SU-DHL-6 (cell line): ENCODE measurements at regions not wholly inside any gene's neighbourhood (a gene's known extent, or its start where the extent isn't known, plus 50 kb on each side); places are given as distances from the start of the nearest gene placed in this dataset.

Experiments used
- H2AFZ ChIP-seq: fragments of 200-600 bp; sonication (generic); 2 replicates; pipeline ENCODE4 v1.6.1; 2014; ENCODE audit warnings: low read depth, mild to moderate bottlenecking, moderate library complexity, mixed read lengths, antibody characterized with exemption, low read length; ENCODE audit not compliant: severe bottlenecking
- H3F3A ChIP-seq: fragments of 200-600 bp; shearing (Covaris generic); 2 replicates; pipeline ENCODE4 v1.6.0; 2016; ENCODE audit warnings: antibody characterized with exemption, mild to moderate bottlenecking; ENCODE audit not compliant: insufficient read depth
- H3K27ac ChIP-seq: fragments of 200-600 bp; sonication (generic); 2 replicates; pipeline ENCODE4 v1.5.1; 2016; ENCODE audit warnings: low read depth, mild to moderate bottlenecking, low read length, moderate library complexity, mixed read lengths
- H3K27me3 ChIP-seq: fragments of 200-600 bp; sonication (generic), shearing (Covaris generic); 2 replicates; pipeline ENCODE4 v1.6.0; 2014; ENCODE audit warnings: mild to moderate bottlenecking, low read length
- H3K36me3 ChIP-seq: fragments of 200-600 bp; sonication (generic); 2 replicates; pipeline ENCODE4 v1.6.1; 2014; ENCODE audit warnings: mild to moderate bottlenecking, low read length, mixed read lengths
- H3K4me2 ChIP-seq: fragments of 300-600, 200-600 bp; shearing (Covaris generic), sonication (generic); 2 replicates; pipeline ENCODE4 v1.6.0; 2014; ENCODE audit warnings: low read length, low read depth, mild to moderate bottlenecking; ENCODE audit not compliant: poor library complexity, severe bottlenecking
- H3K4me3 ChIP-seq: fragments of 200-600 bp; sonication (generic); 2 replicates; pipeline ENCODE4 v1.5.1; 2014; ENCODE audit warnings: antibody characterized with exemption, low read length, mild to moderate bottlenecking, mixed read lengths; ENCODE audit not compliant: insufficient read depth, poor library complexity, severe bottlenecking
- H3K79me2 ChIP-seq: fragments of 200-600 bp; sonication (generic); 2 replicates; pipeline ENCODE4 v1.6.1; 2014; ENCODE audit warnings: mild to moderate bottlenecking, low read length, moderate library complexity; ENCODE audit not compliant: insufficient read depth
- H3K9ac ChIP-seq: fragments of 200-600 bp; sonication (generic); 2 replicates; pipeline ENCODE4 v1.7.0; 2014; ENCODE audit warnings: mild to moderate bottlenecking, low read length
- H3K9me2 ChIP-seq: fragments of 200-600 bp; sonication (generic); replicated peaks from 2 replicates; pipeline ENCODE4 v1.6.1; 2014; ENCODE audit warnings: low read length; ENCODE audit not compliant: insufficient read depth
- H3K9me3 ChIP-seq: fragments of 200-600 bp; sonication (generic); 2 replicates; pipeline ENCODE4 v1.6.1; 2014; ENCODE audit warnings: low read length, mixed read lengths; ENCODE audit not compliant: insufficient read depth
- H4K20me1 ChIP-seq: fragments of 200-600 bp; sonication (generic); 2 replicates; pipeline ENCODE4 v1.6.1; 2014; ENCODE audit warnings: low read depth, mild to moderate bottlenecking, antibody characterized with exemption, low read length, moderate library complexity, mixed read lengths
- EZH2phosphoT487 ChIP-seq: fragments of 200-600 bp; sonication (generic), shearing (Covaris generic); conservative IDR thresholded peaks from 2 replicates; pipeline ENCODE4 v1.6.1; 2018; ENCODE audit warnings: mild to moderate bottlenecking, antibody characterized with exemption, low read length, moderate library complexity, mixed read lengths
- TF ChIP-seq, protein P1 (sequence below): fragments of 200-600 bp; sonication (generic); IDR thresholded peaks from one replicate; pipeline ENCODE4 v1.5.1; 2017; ENCODE audit warnings: antibody characterized with exemption, mild to moderate bottlenecking, low read length, moderate library complexity; ENCODE audit not compliant: insufficient read depth, poor library complexity, severe bottlenecking

DNA sequence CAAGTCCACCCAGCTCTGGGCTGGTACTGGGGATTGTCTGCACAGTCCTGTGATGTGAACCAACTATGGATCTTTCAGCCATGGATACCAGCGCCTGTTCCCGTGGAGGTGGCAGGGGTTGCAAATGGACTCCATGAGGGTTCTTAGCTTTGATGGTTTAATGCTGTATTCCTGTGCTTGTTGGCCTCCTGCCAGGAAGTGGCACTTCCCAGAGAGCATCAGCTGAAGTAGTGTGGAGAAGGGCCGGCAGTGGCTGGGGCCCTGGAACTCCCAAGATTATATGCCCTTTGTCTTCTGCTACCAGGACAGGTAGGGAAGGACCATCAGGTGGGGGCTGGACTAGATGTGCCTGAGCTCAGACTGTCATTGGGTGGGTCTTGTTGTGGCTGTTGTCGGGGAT, 1104.8 kb upstream of the COX7C start:
- no peaks in the 10 kb centered on the region for H3K9me2 ChIP-seq
- H3K4me3 ChIP-seq, result no peak overlapping the region
- TF ChIP-seq EZH2phosphoT487, result no peak
- TF ChIP-seq, protein P1, sequence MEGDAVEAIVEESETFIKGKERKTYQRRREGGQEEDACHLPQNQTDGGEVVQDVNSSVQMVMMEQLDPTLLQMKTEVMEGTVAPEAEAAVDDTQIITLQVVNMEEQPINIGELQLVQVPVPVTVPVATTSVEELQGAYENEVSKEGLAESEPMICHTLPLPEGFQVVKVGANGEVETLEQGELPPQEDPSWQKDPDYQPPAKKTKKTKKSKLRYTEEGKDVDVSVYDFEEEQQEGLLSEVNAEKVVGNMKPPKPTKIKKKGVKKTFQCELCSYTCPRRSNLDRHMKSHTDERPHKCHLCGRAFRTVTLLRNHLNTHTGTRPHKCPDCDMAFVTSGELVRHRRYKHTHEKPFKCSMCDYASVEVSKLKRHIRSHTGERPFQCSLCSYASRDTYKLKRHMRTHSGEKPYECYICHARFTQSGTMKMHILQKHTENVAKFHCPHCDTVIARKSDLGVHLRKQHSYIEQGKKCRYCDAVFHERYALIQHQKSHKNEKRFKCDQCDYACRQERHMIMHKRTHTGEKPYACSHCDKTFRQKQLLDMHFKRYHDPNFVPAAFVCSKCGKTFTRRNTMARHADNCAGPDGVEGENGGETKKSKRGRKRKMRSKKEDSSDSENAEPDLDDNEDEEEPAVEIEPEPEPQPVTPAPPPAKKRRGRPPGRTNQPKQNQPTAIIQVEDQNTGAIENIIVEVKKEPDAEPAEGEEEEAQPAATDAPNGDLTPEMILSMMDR, result no peak
- H4K20me1 ChIP-seq, result no peaks in the 10 kb centered on the region
- no peaks in the 10 kb centered on the region for H3K36me3 ChIP-seq
- no peak overlapping the region for H2AFZ ChIP-seq
- no peaks in the 10 kb centered on the region for H3K27me3 ChIP-seq
- no peak overlapping the region for H3K27ac ChIP-seq
- no peaks in the 10 kb centered on the region for H3F3A ChIP-seq
- H3K79me2 ChIP-seq, result no peaks in the 10 kb centered on the region
- no peak overlapping the region for H3K9ac ChIP-seq
- no peaks in the 10 kb centered on the region for H3K9me3 ChIP-seq
- H3K4me2 ChIP-seq, result no peak overlapping the region

DNA sequence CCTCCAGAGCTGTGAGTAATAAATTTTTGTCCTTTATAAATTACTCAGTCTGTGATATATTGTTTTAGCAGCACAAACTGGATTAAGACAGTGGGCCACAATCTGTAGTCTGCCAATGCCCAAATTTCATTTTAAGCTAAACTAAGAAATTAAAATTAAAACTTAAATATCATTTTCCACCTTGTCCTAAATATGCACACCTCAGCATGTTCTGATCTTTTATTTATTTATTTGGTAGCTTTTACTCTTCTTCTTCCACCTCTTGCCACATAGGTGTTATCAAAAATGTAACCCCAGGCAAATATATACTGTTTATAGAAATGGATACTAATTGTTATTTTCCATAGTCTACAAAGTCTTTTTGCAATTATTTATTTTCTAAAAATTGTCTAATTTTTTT, 1102.2 kb upstream of the COX7C start:
- Histone ChIP-seq H3K9me3 (no peaks in the 10 kb centered on the region), H4K20me1 (no peaks in the 10 kb centered on the region), H3K27ac (no peak overlapping the region), H2AFZ (no peak overlapping the region), H3K79me2 (no peaks in the 10 kb centered on the region), H3K27me3 (no peaks in the 10 kb centered on the region), H3F3A (no peaks in the 10 kb centered on the region), H3K36me3 (no peaks in the 10 kb centered on the region), H3K9me2 (no peaks in the 10 kb centered on the region), H3K4me2 (no peak overlapping the region), H3K4me3 (no peak overlapping the region), H3K9ac (no peak overlapping the region)
- TF ChIP-seq EZH2phosphoT487, result no peak
- TF ChIP-seq, protein P1, result no peak

DNA sequence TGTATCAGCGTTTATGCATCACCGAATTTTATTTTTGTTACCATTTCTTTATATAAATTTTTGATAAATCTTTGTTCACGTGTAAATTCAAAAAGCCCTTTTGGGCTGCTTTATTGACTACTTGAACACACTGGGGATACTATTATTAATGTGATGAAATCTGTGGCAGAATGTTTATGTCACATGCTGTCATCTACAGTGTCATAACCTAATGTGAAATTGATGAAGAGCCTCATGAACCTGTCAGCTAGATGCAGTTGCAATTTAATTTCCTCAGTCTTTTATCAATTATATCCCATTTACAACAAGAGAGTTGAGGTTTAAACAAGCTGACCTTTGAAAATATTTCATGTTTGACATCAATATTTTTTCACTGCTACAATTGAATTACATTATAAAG, 1100.4 kb upstream of the COX7C start:
- TF ChIP-seq, protein P1, result no peak
- TF ChIP-seq EZH2phosphoT487, result no peak
- Histone ChIP-seq H3K9ac (no peak overlapping the region), H3K27ac (no peak overlapping the region), H3K9me3 (no peaks in the 10 kb centered on the region), H4K20me1 (no peaks in the 10 kb centered on the region), H3F3A (no peaks in the 10 kb centered on the region), H3K9me2 (no peaks in the 10 kb centered on the region), H3K4me2 (no peak overlapping the region), H3K4me3 (no peak overlapping the region), H2AFZ (no peak overlapping the region), H3K79me2 (no peaks in the 10 kb centered on the region), H3K36me3 (no peaks in the 10 kb centered on the region), H3K27me3 (no peaks in the 10 kb centered on the region)
